ENCODE measurements at regions not wholly inside any gene's neighbourhood (a gene's known extent, or its start where the extent isn't known, plus 50 kb on each side); places are given as distances from the start of the nearest gene placed in this dataset.
"Not testable (repeated sequence)": the region's sequence is repeated elsewhere in the genome, so short reads cannot be mapped to it uniquely, and the experiment has no call there.

DNA sequence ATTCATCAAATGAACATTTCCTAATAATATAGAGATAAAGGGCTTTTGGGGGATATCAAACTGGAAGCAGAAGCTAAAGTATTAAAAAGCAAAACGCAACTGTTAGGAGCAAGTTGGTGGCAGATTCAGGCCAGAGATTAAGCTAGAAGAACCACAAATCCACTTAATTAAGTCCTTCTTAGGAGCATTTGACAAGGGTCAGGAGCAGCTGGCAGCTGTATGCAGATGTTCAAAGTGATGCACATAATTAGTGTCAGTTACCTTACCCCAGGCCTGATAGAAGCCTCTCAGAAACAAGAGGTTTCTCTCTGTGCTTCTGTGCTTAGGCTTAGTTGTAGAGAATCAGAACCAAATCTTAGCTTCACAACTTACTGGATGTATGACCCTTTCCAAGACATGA is 546.5 kb upstream of the ANO5 start:
- no peak for ATAC-seq
- 56 to 86% methylated on average over 1 of the region's 1 CpG for WGBS, 2 donors (ENCODE audit: low coverage in 1 of 2)
- TF ChIP-seq CTCF (IDR thresholded peaks at IDR 0.05) (no peak), POLR2A (IDR thresholded peaks at IDR 0.05) (no peak), POLR2AphosphoS5 (IDR thresholded peaks at IDR 0.05) (no peak), EP300 (IDR thresholded peaks at IDR 0.05) (no peak)
- no peak overlapping the region for H3K27ac ChIP-seq
- no peaks in the 10 kb centered on the region for H3K4me1 ChIP-seq
- H3K36me3 ChIP-seq = no peaks in the 10 kb centered on the region
- no peak overlapping the region for H3K4me3 ChIP-seq
- H3K9me3 ChIP-seq = no peaks in the 10 kb centered on the region
- no peaks in the 10 kb centered on the region for H3K27me3 ChIP-seq

GRCh38 chr11:21650961-21651360 is 541.9 kb upstream of the ANO5 start:
- Histone ChIP-seq H3K27me3 (no peaks in the 10 kb centered on the region), H3K36me3 (no peaks in the 10 kb centered on the region), H3K27ac (no peak overlapping the region), H3K4me1 (no peaks in the 10 kb centered on the region), H3K9me3 (no peaks in the 10 kb centered on the region), H3K4me3 (no peak overlapping the region)
- TF ChIP-seq POLR2AphosphoS5 (IDR thresholded peaks at IDR 0.05) (no peak), EP300 (IDR thresholded peaks at IDR 0.05) (no peak), POLR2A (IDR thresholded peaks at IDR 0.05) (no peak), CTCF (IDR thresholded peaks at IDR 0.05) (no peak)
- no peak for ATAC-seq
- 44 to 63% methylated on average over 1 of the region's 1 CpG for WGBS, 2 donors (ENCODE audit: low coverage in 1 of 2)

GRCh38 chr11:21653951-21654421 is 538.9 kb upstream of the ANO5 start:
- Histone ChIP-seq H3K4me1 (no peaks in the 10 kb centered on the region), H3K4me3 (no peak overlapping the region), H3K36me3 (no peaks in the 10 kb centered on the region), H3K9me3 (no peaks in the 10 kb centered on the region), H3K27ac (no peak overlapping the region), H3K27me3 (no peaks in the 10 kb centered on the region)
- WGBS, 2 donors (ENCODE audit: low coverage in 1 of 2) = 35 to 49% methylated on average over 5 of the region's 5 CpGs
- ATAC-seq = no peak
- no peak for TF ChIP-seq POLR2AphosphoS5 (IDR thresholded peaks at IDR 0.05)
- TF ChIP-seq EP300 (IDR thresholded peaks at IDR 0.05) = no peak
- no peak for TF ChIP-seq POLR2A (IDR thresholded peaks at IDR 0.05)
- no peak for TF ChIP-seq CTCF (IDR thresholded peaks at IDR 0.05)

- Histone ChIP-seq H3K27me3 (no peaks in the 10 kb centered on the region), H3K4me3 (no peak overlapping the region), H3K27ac (no peak overlapping the region), H3K9me3 (no peaks in the 10 kb centered on the region), H3K36me3 (no peaks in the 10 kb centered on the region), H3K4me1 (no peaks in the 10 kb centered on the region)
- 89 to 96% methylated on average over 4 of the region's 4 CpGs for WGBS, 2 donors (ENCODE audit: low coverage in 1 of 2)
- TF ChIP-seq CTCF (IDR thresholded peaks at IDR 0.05) = no peak
- TF ChIP-seq POLR2AphosphoS5 (IDR thresholded peaks at IDR 0.05) = no peak
- TF ChIP-seq EP300 (IDR thresholded peaks at IDR 0.05) = no peak
- no peak for TF ChIP-seq POLR2A (IDR thresholded peaks at IDR 0.05)
- no peak for ATAC-seq
These were observed 536.8 kb upstream of the ANO5 start for GRCh38 chr11:21656065-21656464.

- Histone ChIP-seq H3K36me3 (no peaks in the 10 kb centered on the region), H3K4me3 (no peak overlapping the region), H3K27me3 (no peaks in the 10 kb centered on the region), H3K4me1 (no peaks in the 10 kb centered on the region), H3K27ac (no peak overlapping the region), H3K9me3 (no peaks in the 10 kb centered on the region)
- WGBS, 2 donors (ENCODE audit: low coverage in 1 of 2) = 76 to 82% methylated on average over 3 to 4 of the region's 4 CpGs
- no peak for ATAC-seq
- TF ChIP-seq CTCF (IDR thresholded peaks at IDR 0.05) (no peak), POLR2A (IDR thresholded peaks at IDR 0.05) (no peak), EP300 (IDR thresholded peaks at IDR 0.05) (no peak), POLR2AphosphoS5 (IDR thresholded peaks at IDR 0.05) (no peak)
These were observed 534.2 kb upstream of the ANO5 start for GRCh38 chr11:21658654-21659193.

- WGBS, 2 donors (ENCODE audit: low coverage in 1 of 2) = 50 to 69% methylated on average over 1 of the region's 2 CpGs
- not testable (repeated sequence) for H3K4me3 ChIP-seq, ATAC-seq, H3K27me3 ChIP-seq, H3K36me3 ChIP-seq, H3K4me1 ChIP-seq, H3K9me3 ChIP-seq, H3K27ac ChIP-seq
These were observed 533.5 kb upstream of the ANO5 start for GRCh38 chr11:21659377-21659776.
